ENCODE measurements at regions not wholly inside any gene's neighbourhood (a gene's known extent, or its start where the extent isn't known, plus 50 kb on each side); places are given as distances from the start of the nearest gene placed in this dataset.

GRCh38 chrX:20374900-20375438 is 108.3 kb upstream of the RPS6KA3 start:
- no peak for DNase-seq (ENCODE audit: low read depth)

GRCh38 chrX:20374450-20374849 is 107.7 kb upstream of the RPS6KA3 start:
- DNase-seq (ENCODE audit: low read depth), result no peak

GRCh38 chrX:20373063-20373462 is 106.4 kb upstream of the RPS6KA3 start:
- no peak for DNase-seq (ENCODE audit: low read depth)

- no peak for DNase-seq (ENCODE audit: low read depth)
These were observed 105.8 kb upstream of the RPS6KA3 start for GRCh38 chrX:20372533-20372932.

- no peak for DNase-seq (ENCODE audit: low read depth)
These were observed 102.8 kb upstream of the RPS6KA3 start for GRCh38 chrX:20369468-20369867.

GRCh38 chrX:20364238-20364637 is 97.5 kb upstream of the RPS6KA3 start:
- no peak for DNase-seq (ENCODE audit: low read depth)

- no peak for DNase-seq (ENCODE audit: low read depth)
These were observed 96.6 kb upstream of the RPS6KA3 start for GRCh38 chrX:20363275-20363674.

- DNase-seq (ENCODE audit: low read depth), result no peak
These were observed 95.9 kb upstream of the RPS6KA3 start for GRCh38 chrX:20362268-20363267.

- no peak for DNase-seq (ENCODE audit: low read depth)
These were observed 95.2 kb upstream of the RPS6KA3 start for GRCh38 chrX:20361890-20362262.

GRCh38 chrX:20361081-20361889 is 94.6 kb upstream of the RPS6KA3 start:
- no peak for DNase-seq (ENCODE audit: low read depth)

- DNase-seq (ENCODE audit: low read depth), result no peak
These were observed 88.5 kb upstream of the RPS6KA3 start for GRCh38 chrX:20355187-20355586.

GRCh38 chrX:20354505-20354904 is 87.8 kb upstream of the RPS6KA3 start:
- no peak for DNase-seq (ENCODE audit: low read depth)

- no peak for DNase-seq (ENCODE audit: low read depth)
These were observed 86.2 kb upstream of the RPS6KA3 start for GRCh38 chrX:20352935-20353336.

GRCh38 chrX:20352504-20352903 is 85.8 kb upstream of the RPS6KA3 start:
- DNase-seq (ENCODE audit: low read depth), result no peak

- no peak for DNase-seq (ENCODE audit: low read depth)
These were observed 83.9 kb upstream of the RPS6KA3 start for GRCh38 chrX:20350596-20350995.

GRCh38 chrX:20348139-20348538 is 81.4 kb upstream of the RPS6KA3 start:
- no peak for DNase-seq (ENCODE audit: low read depth)

GRCh38 chrX:20347481-20347880 is 80.8 kb upstream of the RPS6KA3 start:
- DNase-seq (ENCODE audit: low read depth), result no peak

GRCh38 chrX:20333672-20334071 is 67.0 kb upstream of the RPS6KA3 start:
- DNase-seq (ENCODE audit: low read depth), result no peak

GRCh38 chrX:20330545-20330944 is 63.8 kb upstream of the RPS6KA3 start:
- DNase-seq (ENCODE audit: low read depth), result no peak

GRCh38 chrX:20329435-20329834 is 62.7 kb upstream of the RPS6KA3 start:
- no peak for DNase-seq (ENCODE audit: low read depth)

GRCh38 chrX:20325786-20326388 is 59.2 kb upstream of the RPS6KA3 start:
- no peak for DNase-seq (ENCODE audit: low read depth)

GRCh38 chrX:20322887-20323286 is 56.2 kb upstream of the RPS6KA3 start:
- DNase-seq (ENCODE audit: low read depth), result no peak
